Gastroesophageal sphincter (tissue), 3 donors: ENCODE measurements at regions not wholly inside any gene's neighbourhood (a gene's known extent, or its start where the extent isn't known, plus 50 kb on each side); places are given as distances from the start of the nearest gene placed in this dataset.

Source experiments
- EP300 ChIP-seq: sonication (generic); formaldehyde crosslinking; IDR thresholded peaks from one replicate; pipeline ENCODE4 v1.6.1; 2017; ENCODE audit warnings: antibody characterized with exemption, mild to moderate bottlenecking
- POLR2A ChIP-seq, 2 donors: fragments of 450-650 bp; IDR thresholded peaks; one replicate each; pipeline ENCODE4 v1.6.1; 2017; ENCODE audit warnings: antibody characterized with exemption in 2 of 2, mild to moderate bottlenecking in 2 of 2, moderate library complexity in 1 of 2
- POLR2AphosphoS5 ChIP-seq: sonication (generic); formaldehyde crosslinking; IDR thresholded peaks from one replicate; pipeline ENCODE4 v1.6.1; 2017; ENCODE audit warnings: antibody characterized with exemption
- TF ChIP-seq, protein P1 (sequence below), 4 experiments: fragments of 200-600 bp in 2 of 4; fragments of 450-650 bp in 2 of 4; sonication (generic) in 1 of 4; IDR thresholded peaks; one replicate each; pipeline ENCODE4 v1.5.1; 2017 to 2019; ENCODE audit warnings: antibody characterized with exemption in 4 of 4, mild to moderate bottlenecking in 2 of 4, moderate library complexity in 2 of 4

DNA sequence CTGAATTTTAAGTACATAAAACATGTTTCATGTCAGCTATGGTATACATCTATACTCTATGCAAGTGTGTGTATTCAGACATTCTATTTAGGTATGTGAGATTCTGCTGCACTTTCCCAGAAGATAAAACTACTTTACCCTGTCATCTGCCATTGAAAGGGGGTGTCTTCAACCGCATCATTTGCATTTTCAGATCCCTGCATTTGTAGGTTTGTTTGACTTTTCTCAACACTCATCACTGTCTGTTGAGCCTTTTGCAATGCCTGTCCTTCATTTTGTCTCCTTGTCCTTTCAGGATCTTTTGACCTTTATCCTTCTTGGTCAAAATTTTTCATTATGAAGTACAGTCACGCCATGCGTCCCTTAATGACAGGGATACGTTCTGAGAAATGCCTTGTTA lies 103.5 kb downstream of the TMA16 start:
- no peak for TF ChIP-seq POLR2A (IDR thresholded peaks at IDR 0.05)
- TF ChIP-seq POLR2AphosphoS5, result no peak
- TF ChIP-seq, protein P1, sequence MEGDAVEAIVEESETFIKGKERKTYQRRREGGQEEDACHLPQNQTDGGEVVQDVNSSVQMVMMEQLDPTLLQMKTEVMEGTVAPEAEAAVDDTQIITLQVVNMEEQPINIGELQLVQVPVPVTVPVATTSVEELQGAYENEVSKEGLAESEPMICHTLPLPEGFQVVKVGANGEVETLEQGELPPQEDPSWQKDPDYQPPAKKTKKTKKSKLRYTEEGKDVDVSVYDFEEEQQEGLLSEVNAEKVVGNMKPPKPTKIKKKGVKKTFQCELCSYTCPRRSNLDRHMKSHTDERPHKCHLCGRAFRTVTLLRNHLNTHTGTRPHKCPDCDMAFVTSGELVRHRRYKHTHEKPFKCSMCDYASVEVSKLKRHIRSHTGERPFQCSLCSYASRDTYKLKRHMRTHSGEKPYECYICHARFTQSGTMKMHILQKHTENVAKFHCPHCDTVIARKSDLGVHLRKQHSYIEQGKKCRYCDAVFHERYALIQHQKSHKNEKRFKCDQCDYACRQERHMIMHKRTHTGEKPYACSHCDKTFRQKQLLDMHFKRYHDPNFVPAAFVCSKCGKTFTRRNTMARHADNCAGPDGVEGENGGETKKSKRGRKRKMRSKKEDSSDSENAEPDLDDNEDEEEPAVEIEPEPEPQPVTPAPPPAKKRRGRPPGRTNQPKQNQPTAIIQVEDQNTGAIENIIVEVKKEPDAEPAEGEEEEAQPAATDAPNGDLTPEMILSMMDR (IDR thresholded peaks at IDR 0.05), result no peak
- TF ChIP-seq EP300, result no peak
